Fibroblast of skin of right biceps (primary cell): ENCODE measurements at regions not wholly inside any gene's neighbourhood (a gene's known extent, or its start where the extent isn't known, plus 50 kb on each side); places are given as distances from the start of the nearest gene placed in this dataset.
"Not testable (repeated sequence)": the region's sequence is repeated elsewhere in the genome, so short reads cannot be mapped to it uniquely, and the experiment has no call there.

Experiments
- DNase-seq: peaks from one replicate; pipeline ENCODE4 v3.0.0-alpha.2; 2013

- no peak for DNase-seq
Observed at GRCh38 chr11:56855217-56855616, 106.7 kb upstream of the OR9G4 start.

DNA sequence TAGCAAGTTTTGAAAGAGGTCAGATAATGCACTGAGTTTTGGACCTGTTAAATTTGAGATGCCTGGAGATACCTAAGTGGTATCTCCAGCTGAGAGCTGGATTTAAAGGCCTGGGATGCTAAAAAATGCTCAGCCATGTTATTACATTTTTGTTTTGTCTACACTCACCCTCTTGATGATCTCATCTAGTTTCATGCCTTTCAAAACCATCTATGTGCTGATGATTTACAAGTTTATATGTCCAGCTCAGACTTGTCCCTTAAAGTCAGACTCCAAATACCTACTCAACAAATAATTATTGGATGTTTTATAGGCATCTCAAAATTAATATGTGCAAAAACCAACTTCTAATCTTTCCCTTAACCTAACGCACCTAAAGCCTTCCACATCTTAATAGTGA lies 103.6 kb upstream of the OR9G4 start:
- no peak for DNase-seq

GRCh38 chr11:56849852-56850251 lies 101.4 kb upstream of the OR9G4 start:
- DNase-seq: no peak

DNA sequence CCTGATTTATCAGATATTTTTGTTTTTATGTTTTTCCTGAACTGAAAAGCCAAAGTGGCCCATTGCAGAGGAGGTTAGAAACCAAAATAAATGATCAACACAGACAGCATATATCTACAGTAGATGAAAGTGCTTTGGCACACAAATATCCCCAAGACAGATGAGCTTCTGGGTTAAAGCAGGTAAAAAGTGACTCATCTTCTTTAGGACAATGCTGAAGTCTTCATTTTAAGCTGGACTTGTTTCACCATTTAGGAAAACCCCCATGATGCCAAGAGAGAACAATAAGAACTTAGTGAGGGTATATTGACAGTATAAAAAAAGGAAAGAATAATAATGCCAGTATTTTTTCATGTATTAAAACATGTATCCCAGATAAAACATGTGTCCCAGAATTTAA lies 100.8 kb upstream of the OR9G4 start:
- DNase-seq: no peak

- no peak for DNase-seq
Observed at GRCh38 chr11:56848141-56848809, 99.8 kb upstream of the OR9G4 start.

DNA sequence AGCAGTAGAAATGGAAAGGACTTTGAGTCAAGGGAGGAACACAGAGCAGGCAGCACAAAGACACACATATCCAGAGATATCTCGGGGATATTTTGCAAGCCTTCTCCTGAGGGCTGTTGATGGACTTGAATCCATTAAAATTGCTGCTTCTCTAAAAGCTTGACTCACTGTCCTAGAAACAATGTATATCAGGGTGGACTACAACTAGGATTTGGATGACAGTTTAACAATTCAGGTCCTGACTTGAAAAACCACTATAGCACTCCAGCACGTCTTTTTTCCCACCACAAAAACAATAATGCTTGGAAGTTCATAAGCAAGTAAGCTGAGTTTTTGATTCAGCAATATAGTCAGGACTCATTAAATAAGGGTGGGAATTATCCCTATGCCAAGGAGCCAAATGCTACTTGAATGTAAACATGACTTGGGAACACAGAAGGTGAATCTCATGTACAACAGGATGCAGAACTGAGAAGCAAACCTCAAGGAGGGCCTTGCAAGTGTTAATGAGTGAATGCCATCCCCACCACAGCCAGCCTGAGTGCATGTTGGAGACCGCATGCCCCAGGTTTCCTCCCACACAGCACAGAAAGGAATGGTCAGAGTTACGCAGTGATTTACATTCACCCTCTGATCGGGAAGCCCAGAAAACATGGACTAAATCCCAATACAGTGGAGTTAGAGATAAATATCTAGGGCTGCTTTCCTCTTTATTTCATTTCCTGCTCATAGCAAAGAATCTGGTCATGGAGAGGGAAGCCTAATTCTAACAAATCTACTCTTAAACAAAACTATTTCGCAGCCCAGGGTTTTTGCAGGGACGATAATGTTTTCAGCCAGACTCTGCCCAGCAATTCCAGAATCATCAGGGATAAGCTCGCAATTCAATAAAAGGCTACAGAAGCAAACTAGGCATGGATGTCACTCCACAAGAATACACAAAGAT lies 98.4 kb upstream of the OR9G4 start:
- DNase-seq: no peak

- DNase-seq: no peak
Observed at GRCh38 chr11:56845121-56845732, 96.7 kb upstream of the OR9G4 start.

DNA sequence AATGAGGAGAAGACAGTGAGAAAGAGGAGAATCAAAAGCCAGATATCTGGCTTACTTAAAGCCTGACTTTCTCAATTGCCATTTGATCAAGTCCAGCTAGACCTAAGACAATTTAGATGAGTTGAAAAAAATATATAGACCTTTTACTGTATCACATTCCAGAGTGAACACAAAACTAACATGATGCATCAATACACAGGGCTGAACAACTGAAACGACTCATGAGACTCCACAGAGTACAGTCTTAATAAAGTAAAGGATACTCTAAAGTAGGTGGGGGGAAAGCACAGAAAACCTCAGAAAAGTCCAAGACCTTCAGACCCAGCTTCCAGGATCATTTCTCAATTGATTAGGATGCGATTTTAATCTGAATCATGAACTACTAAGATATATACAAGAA lies 95.3 kb upstream of the OR9G4 start:
- no peak for DNase-seq

DNA sequence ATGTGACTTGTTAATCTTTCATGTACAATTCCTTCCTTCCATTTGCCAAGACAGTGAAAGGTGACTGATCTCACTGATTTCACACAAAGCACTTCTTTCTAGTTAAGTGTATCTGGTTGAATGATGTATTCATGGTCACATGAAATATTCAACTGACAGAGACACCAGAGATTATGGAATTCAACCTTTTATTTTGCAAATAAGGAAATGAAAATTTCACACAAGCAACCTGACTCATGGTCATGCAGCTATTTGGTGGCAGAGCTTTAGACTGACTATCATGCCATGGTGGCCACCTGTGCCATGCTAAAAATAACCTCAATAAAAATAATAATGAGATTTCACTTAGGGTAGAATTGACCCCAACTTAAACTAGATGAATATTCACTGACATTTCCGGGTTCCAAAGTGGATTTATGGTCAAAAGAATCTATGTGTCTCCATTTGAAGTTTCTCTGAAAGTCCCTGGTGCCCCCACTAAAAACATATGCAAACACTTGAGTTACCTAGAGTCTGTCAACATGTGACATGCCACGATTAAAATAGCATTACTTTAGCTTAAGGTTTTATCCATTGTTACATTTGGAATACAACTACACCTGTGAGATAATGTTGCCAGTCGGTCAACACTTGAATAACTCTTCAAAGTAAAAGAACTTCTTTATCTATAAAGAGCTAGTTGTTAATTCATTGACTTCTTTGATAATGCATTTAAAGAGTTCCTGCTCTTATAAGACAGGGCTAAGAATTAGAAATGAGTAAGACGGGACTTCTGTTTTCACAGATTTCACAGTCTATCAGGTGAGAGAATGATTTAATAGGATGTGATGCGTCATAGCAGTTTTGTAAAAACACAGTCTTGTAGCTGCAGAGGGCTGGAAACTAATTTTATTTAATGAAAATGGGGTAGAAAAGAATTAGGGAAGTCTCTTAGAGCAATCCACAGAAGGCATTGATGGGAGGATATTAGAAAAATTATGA lies 94.6 kb upstream of the OR9G4 start:
- no peak for DNase-seq

DNA sequence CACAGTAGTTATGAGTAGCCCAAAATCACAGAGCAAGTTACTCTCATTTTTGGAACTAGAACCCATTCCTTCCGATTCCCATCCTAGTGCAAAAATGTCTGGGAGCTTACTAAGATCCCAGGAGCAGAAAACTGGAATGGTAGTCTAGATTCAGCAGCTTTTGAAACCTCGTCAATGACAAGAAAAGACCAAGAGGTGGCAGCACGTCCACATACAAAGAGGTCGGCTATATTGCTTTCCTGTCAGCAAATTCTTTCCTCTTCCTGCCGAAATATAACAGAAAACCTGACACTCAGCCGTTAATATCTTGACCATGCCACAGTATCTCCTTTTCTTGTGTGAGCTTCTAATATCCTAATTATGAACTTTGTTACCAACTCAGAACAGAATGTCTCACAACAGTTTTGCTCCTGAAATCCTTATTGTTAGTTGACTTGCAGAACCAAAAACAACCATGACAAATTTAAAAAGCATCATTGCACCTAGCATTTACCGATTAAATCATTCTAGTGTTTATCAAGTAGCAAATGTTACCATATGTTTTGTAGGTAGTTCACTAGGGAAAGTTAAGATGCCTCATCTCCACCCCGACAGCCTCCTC lies 92.8 kb upstream of the OR9G4 start:
- DNase-seq: peak; percentile 51

DNA sequence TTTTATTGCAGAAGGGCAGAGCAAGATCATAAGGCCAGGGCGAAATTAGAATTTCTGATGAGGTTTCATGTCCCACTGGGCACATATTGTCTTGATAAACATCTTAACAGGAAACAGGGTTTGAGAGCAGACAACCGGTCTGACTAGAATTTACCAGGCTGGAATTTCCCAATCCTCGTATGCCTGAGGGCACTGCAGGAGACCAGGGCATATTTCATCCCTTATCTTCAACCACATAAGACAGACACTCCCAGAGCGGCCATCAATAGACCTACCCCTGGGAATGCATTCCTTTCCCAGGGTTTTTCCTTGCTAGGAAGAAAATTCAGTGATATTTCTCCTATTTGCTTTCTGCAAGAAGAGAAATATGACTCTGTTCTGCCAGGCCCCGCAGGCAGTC lies 78.9 kb upstream of the OR9G4 start:
- DNase-seq: not testable (repeated sequence)

DNA sequence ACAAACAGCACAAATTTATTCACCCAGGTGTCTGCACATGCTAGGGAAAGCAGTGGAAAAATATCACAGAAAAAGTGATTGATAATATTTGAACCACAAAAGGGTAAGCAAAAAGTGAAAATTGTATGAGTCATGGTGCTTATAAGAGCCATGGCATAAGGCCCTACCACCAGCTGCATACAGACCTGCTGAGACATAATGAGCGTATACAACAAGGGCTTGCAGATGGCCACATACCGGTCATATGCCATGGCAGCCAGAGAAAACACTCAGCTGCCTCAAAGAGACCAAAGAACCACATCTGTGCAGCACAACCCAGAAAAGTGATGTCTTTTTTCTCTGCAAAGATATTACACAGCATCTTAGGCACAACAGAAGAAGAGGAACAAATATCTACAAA lies 71.4 kb upstream of the OR9G4 start:
- DNase-seq: no peak

- DNase-seq: no peak
Observed at GRCh38 chr11:56817661-56818060, 69.2 kb upstream of the OR9G4 start.

DNA sequence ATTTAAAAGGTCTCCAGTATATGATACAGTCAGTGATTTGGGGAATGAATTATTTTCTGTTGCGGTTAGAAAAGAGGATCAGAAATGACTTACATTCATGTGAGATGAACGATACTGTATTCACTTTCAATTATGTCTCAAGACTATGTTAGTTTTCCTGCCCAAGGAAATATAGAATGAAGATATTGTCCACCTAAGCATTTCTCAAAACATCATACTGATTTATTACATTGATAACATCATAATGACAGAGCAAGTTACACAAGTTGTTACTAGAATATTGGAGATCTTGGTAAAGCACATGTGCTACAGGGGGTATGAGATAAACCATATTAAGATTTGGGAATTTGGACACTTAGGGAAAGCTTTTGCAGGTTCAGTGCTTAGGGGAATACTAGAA lies 67.8 kb upstream of the OR9G4 start:
- no peak for DNase-seq

GRCh38 chr11:56808326-56808725 lies 59.8 kb upstream of the OR9G4 start:
- no peak for DNase-seq

DNA sequence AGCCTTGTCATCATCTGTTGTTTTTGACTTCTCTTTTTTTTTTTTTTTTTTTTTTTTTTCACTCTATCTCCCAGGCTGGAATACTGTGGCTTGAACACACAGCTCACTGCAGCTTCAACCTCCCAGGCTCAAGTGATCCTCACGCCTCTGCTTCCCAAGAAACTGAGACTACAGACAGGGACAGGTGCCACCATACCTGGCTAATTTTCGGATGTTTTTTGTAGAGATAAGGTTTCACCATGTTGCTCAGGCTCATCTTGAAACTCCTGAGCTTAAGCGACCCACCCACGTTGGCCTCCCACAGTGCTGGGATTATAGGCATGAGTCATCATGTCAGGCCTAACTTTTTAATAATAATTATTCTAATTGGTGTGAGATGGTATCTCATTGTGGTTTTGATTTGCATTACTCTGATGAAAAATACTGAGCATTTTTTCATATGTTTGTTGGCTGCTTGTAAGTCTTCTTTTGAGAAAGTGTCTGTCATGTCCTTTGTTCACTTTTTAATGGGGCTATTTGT lies 51.3 kb upstream of the OR9G4 start:
- DNase-seq: no peak
